ENCODE measurements at regions not wholly inside any gene's neighbourhood (a gene's known extent, or its start where the extent isn't known, plus 50 kb on each side); places are given as distances from the start of the nearest gene placed in this dataset.

GRCh38 chr10:111887266-111887665 lies 296.3 kb downstream of the GPAM start:
- no peaks in the 10 kb centered on the region for H3K79me2 ChIP-seq (replicated peaks; ENCODE audit: insufficient read depth)
- no peaks in the 10 kb centered on the region for H3F3A ChIP-seq (replicated peaks; ENCODE audit: low read depth)
- H3K27ac ChIP-seq (ENCODE audit: low read depth) = no peak overlapping the region
- H3K9me3 Mint-ChIP-seq = peaks cover 30% of the 10 kb centered on the region
- H3K4me3 Mint-ChIP-seq = no peak overlapping the region
- H3K4me3 ChIP-seq = no peak overlapping the region
- H3K27me3 Mint-ChIP-seq (ENCODE audit: insufficient read depth, low read depth, poor library complexity) = peaks cover 11% of the 10 kb centered on the region
- no peak overlapping the region for H3K4me2 ChIP-seq
- no peaks in the 10 kb centered on the region for H4K20me1 ChIP-seq (replicated peaks; ENCODE audit: insufficient read depth)
- H3K27ac Mint-ChIP-seq = no peak overlapping the region
- H3K27me3 ChIP-seq (ENCODE audit: insufficient read depth) = no peaks in the 10 kb centered on the region
- H3K36me3 ChIP-seq (ENCODE audit: insufficient read depth) = 0 out of 2 replicates have a peak, but pooled peaks cover 3% of the 10 kb centered on the region
- H2AFZ ChIP-seq = no peak overlapping the region
- H3K9me2 ChIP-seq (ENCODE audit: insufficient read depth) = peaks cover 16% of the 10 kb centered on the region; the same call in 1 of the 2 replicates
- peaks cover 8% of the 10 kb centered on the region; the same call in 1 of the 2 replicates for H3K4me1 ChIP-seq (ENCODE audit: insufficient read depth)
- no peak for TF ChIP-seq ETS1 (IDR thresholded peaks at IDR 0.05)
- no peak for TF ChIP-seq JUNB (IDR thresholded peaks at IDR 0.05; ENCODE audit: unreplicated experiment)
- no peak for TF ChIP-seq CREB1 (CRISPR knock-in tag; IDR thresholded peaks at IDR 0.05; ENCODE audit: low read depth)
- TF ChIP-seq CTCF (conservative IDR thresholded peaks at IDR 0.05; ENCODE audit: low read depth in 2 of 2) = no peak
- TF ChIP-seq NANOG (IDR thresholded peaks at IDR 0.05; ENCODE audit: borderline replicate concordance) = no peak
- no peak for TF ChIP-seq ZNF331 (CRISPR knock-in tag; IDR thresholded peaks at IDR 0.05; ENCODE audit: low read depth)
- TF ChIP-seq STAT1 (IDR thresholded peaks at IDR 0.05; ENCODE audit: unreplicated experiment) = no peak
- TF ChIP-seq POLR2AphosphoS5 (IDR thresholded peaks at IDR 0.05; ENCODE audit: low read depth) = no peak
- no peak for TF ChIP-seq ZNF462 (CRISPR knock-in tag; IDR thresholded peaks at IDR 0.05)
- TF ChIP-seq REST (IDR thresholded peaks at IDR 0.05; ENCODE audit: unreplicated experiment) = no peak
- TF ChIP-seq EZH2 (IDR thresholded peaks at IDR 0.05; ENCODE audit: low read depth, unreplicated experiment) = no peak
- no peak for TF ChIP-seq ZNF114 (CRISPR knock-in tag; IDR thresholded peaks at IDR 0.05)
- TF ChIP-seq EZH2phosphoT487 (IDR thresholded peaks at IDR 0.05; ENCODE audit: unreplicated experiment) = no peak
- peaks cover 17% of the 10 kb centered on the region for H3K4me1 Mint-ChIP-seq
- no peak for ATAC-seq
- no peak for DNase-seq (ENCODE audit: low spot score)
- peaks cover 20% of the 10 kb centered on the region for H3K36me3 Mint-ChIP-seq (ENCODE audit: low read depth)
